GM12875 (cell line): ENCODE measurements at regions not wholly inside any gene's neighbourhood (a gene's known extent, or its start where the extent isn't known, plus 50 kb on each side); places are given as distances from the start of the nearest gene placed in this dataset.

ENCODE experiments used
- H3K4me3 ChIP-seq: one replicate; pipeline ENCODE4 v1.5.1; 2011; ENCODE audit warnings: low read depth, low read length, control low read depth
- TF ChIP-seq, protein P1 (sequence below): IDR thresholded peaks from 2 replicates; pipeline ENCODE4 v1.5.1; 2011; ENCODE audit warnings: low read depth, mild to moderate bottlenecking, control low read depth, inconsistent platforms, low read length, moderate library complexity, borderline replicate concordance; ENCODE audit not compliant: insufficient read depth

DNA sequence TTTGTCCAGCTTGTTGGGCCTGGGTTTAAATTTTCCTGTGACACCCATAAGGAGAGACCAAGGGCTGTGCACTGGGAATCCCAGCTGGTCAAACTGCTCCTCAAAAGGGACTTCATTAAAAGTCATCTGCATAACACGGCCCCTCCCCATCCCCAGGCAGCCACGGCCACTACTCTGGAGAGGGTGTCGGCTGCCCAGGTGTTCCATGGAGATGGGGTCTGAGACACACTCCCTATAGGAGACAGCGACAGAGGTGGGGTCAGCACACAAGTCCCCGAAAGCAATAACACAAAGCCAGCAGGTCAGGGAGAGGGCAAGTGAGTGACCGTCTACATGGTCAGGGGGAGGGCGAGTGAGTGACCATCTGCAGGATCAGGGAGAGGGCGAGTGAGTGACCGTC is 75.6 kb upstream of the BCL11B start:
- H3K4me3 ChIP-seq = no peak overlapping the region
- TF ChIP-seq, protein P1, sequence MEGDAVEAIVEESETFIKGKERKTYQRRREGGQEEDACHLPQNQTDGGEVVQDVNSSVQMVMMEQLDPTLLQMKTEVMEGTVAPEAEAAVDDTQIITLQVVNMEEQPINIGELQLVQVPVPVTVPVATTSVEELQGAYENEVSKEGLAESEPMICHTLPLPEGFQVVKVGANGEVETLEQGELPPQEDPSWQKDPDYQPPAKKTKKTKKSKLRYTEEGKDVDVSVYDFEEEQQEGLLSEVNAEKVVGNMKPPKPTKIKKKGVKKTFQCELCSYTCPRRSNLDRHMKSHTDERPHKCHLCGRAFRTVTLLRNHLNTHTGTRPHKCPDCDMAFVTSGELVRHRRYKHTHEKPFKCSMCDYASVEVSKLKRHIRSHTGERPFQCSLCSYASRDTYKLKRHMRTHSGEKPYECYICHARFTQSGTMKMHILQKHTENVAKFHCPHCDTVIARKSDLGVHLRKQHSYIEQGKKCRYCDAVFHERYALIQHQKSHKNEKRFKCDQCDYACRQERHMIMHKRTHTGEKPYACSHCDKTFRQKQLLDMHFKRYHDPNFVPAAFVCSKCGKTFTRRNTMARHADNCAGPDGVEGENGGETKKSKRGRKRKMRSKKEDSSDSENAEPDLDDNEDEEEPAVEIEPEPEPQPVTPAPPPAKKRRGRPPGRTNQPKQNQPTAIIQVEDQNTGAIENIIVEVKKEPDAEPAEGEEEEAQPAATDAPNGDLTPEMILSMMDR = no peak

DNA sequence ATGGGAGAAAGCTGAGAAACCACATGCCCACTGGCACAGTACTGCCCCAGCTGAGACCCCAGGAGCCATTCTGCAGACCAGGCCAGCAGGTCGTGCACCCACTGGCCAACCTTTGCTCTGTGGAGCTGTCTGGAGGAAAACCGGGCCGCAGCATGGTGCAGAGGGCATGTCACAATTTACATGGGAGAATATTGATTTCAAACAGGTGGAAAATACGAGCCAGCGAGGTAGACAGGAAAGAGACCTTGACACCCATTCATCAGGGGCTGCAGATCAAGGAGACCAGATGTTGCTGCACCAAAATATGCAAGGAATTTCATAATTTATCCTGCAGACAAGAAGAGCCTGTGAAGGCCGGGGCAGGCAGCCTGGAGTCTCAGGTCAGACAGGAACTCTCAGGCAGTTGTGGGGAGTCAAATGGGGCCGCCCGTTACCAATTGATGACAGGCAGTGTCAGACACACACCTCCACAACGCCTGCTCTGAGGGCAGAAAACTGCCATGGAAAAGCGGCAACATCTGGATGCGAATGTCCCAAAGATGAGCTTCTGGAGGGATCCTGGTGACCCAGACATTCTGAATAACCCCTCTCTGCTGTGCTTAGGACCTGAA is 74.6 kb upstream of the BCL11B start:
- no peak overlapping the region for H3K4me3 ChIP-seq
- TF ChIP-seq, protein P1 = no peak

DNA sequence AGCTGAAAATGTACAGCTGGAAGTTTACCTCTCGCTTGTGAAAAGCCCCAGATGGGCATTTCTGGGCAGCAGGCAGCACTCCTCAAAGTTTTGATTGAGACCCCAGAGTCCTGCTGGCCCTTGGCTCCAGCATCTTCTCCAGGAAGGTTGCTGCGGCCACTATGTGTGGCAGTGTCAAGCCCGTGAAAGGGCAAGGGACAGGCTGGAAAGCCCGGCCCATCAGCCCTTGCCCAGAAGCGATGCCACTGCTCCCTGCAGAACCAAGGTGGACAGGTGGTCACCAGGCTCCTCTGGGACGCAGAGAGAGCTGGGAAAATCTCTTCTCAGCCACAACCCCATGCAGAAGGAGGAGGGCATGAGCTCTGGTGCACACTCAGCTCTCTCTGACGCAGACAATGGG is 73.5 kb upstream of the BCL11B start:
- H3K4me3 ChIP-seq = no peak overlapping the region
- TF ChIP-seq, protein P1 = no peak

DNA sequence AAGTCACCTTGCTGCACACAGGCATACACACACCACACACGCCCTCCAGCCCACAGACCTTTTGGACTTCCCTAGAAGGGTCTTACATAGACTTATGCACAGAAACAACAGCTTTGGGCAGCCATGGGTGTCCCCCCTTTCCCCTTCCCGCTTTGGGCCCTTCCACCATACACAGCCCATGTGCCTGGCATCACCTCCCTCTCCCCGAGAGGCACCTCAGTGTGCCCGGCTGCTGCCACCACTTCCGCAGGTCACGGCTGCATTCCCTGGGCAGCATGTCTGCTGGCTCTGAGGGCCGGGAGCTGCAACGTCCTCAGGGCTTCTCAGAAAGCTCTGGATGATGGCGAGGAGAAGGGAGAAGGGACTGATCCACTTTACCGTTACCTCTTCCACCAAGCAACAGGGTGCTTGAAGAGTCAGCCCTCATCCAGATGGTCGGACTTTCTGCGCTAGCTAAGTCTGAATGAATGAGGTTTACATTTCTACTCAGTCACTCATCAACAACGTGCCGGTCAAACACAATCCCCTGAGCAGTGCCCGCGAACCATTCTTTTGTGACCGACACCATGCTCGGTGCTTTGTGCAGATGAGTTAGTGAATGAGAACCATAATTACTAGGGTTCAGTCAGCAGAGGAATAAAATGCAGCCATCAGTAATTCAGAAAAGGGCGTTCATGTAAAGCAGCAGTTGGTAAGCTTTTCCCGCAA is 72.2 kb upstream of the BCL11B start:
- TF ChIP-seq, protein P1 = no peak
- no peak overlapping the region for H3K4me3 ChIP-seq

DNA sequence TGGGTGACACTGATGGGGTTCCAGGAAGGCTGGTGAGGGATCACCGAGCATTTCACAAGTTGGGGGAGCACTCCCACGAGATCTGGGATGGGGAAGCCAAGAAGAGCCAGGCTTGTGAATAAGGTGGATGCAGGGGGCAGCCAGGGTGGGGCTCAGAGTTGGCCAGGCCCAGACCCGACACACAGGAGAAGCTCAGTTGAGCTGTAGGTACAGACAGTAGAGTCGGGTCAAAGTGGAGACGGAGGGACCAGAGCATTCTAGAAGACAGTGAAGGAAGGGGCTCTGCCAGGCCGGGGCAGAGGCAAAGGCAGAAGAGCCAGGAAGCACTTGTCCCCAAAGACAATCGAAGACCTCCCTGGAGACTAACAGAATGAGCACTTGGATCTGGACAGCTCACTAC is 70.9 kb upstream of the BCL11B start:
- TF ChIP-seq, protein P1 = no peak
- H3K4me3 ChIP-seq = no peak overlapping the region

DNA sequence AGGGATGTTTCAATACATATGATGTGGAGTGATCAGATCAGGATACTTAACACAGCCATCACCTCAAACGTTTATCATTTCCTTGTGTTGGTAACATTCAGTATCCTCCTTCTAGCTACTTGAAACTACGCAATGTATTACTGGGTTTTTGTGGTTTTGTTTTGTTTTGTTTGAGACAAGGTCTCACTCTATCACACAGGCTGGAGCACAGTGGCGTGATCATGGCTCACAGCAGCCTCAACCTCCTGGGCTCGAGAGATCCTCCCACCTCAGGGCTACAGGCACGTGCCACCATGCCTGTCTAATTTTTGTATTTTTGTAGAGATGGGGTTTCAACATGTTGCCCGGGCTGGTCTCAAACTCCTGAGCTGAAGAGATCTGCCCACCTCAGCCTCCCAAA is 70.2 kb upstream of the BCL11B start:
- TF ChIP-seq, protein P1 = no peak
- H3K4me3 ChIP-seq = no peak overlapping the region

DNA sequence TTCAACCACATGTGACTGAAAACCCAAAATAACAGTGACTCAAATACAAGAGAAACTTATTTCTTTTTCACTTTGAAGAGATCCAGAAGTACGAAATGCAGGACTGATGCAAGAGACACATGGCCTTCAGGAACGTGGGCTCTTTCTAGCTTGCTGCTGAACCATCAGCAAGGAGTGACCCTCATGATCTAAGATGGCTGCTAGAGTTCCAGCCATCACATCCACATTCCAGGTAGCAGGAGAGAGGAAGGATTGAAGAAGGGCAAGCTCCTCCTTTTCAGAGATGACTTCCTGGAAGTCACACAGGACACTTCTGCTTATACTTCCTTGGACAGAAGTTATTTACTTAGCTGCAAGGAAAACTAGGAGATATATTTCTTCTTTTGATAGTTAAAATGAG is 67.6 kb upstream of the BCL11B start:
- H3K4me3 ChIP-seq = no peak overlapping the region
- TF ChIP-seq, protein P1 = no peak
